ENCODE measurements at regions not wholly inside any gene's neighbourhood (a gene's known extent, or its start where the extent isn't known, plus 50 kb on each side); places are given as distances from the start of the nearest gene placed in this dataset.

DNA sequence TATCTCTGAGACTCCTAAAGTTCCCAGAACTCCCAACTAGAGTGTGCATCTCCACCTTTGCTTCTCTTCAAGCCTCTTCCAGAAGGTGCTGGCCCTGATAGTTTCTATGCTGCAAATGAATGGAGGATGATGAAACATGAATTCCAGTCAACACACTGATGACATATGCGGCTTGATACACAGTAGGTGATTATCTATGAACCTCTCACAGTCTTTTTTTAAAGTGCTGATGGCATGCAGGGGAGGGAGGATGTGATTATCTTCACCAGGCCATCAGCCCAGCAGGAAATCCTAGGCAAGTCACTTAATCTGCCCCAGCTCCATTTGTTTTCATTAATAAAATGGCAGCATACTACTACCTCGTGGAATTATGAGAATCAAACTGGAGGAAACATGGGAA lies 548.5 kb downstream of the SOX6 start:
- no peak for DNase-seq (ENCODE audit: low read depth)

GRCh38 chr11:15810082-15810481 lies 546.3 kb downstream of the SOX6 start:
- DNase-seq (ENCODE audit: low read depth): no peak

GRCh38 chr11:15810525-15810924 lies 545.8 kb downstream of the SOX6 start:
- DNase-seq (ENCODE audit: low read depth): no peak

- no peak for DNase-seq (ENCODE audit: low read depth)
These were observed 540.8 kb downstream of the SOX6 start for GRCh38 chr11:15815246-15816195.

GRCh38 chr11:15816260-15816871 lies 540.0 kb downstream of the SOX6 start:
- peak; percentile 24 for DNase-seq (ENCODE audit: low read depth)

DNA sequence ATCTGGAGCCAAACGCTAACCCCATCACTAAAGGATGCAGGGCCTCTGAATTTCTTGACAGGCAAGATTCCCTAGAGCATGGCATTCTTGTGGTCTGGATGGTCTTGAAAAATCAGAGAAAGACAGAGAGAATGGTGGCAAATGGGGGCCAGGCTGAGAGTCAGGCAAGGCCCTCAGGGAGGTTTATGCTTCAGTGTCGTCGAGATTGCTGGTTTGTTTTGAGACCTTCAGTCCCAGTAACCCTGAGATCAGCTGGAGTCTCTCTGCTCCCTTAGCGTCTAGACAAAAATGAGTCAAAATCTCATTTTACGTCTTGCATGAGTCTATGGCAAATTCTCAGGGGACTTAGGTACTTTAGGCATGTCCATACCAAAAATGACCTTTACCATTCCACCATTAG lies 539.3 kb downstream of the SOX6 start:
- DNase-seq (ENCODE audit: low read depth): no peak

- no peak for DNase-seq (ENCODE audit: low read depth)
These were observed 538.1 kb downstream of the SOX6 start for GRCh38 chr11:15818132-15818842.

- peak; percentile 27 for DNase-seq (ENCODE audit: low read depth)
These were observed 536.6 kb downstream of the SOX6 start for GRCh38 chr11:15819679-15820286.

GRCh38 chr11:15821451-15821850 lies 534.9 kb downstream of the SOX6 start:
- no peak for DNase-seq (ENCODE audit: low read depth)

GRCh38 chr11:15824060-15824459 lies 532.3 kb downstream of the SOX6 start:
- no peak for DNase-seq (ENCODE audit: low read depth)

- DNase-seq (ENCODE audit: low read depth): no peak
These were observed 530.2 kb downstream of the SOX6 start for GRCh38 chr11:15825976-15826650.

GRCh38 chr11:15826826-15827225 lies 529.5 kb downstream of the SOX6 start:
- DNase-seq (ENCODE audit: low read depth): no peak

DNA sequence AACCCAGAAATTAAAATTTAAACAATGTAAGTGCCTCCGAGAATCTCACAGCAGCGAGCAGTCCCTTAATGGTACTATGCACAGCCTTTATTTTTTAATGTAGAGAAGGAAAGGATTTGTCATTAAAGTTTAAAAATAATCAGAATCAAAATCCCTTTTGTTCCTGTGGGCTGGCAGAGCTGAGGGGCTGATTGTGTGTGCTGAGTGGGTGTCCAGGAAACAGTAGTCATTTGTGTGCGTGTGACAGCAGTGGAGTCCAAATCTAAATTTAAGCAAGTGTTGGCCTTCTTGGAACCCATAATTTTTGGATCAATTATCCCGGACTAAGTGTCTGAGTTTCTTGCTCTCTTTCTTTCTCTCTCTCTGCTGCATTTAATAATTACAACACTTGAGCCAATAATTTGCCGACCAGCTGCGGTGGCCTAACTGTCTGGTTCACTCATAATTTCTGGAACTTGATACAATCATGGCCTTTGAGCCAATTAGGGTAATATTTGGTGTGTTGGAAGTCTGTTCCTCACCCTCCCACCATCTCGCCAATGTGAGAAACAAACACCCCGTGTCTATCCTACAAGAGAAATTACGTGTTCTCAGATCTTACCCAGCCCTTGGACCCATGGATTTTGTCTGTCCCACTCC lies 528.0 kb downstream of the SOX6 start:
- no peak for DNase-seq (ENCODE audit: low read depth)

DNA sequence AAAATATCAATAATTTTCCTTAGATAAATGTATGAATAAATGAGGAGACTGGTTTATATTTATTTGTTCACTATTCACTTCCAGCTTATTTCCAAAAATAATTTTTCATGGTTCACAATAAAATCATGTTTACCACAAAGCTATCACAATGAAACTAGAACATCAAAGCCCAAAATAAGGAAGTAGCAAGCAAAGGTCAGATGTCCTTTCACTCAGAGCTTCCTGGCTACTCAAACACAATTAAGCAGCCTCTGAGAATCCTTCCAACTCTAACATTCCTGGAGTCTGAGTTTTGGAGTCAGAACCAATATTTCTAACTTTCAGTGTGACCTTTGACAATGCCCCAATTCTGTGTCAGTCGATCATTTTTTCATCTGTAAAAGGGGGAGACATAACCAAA lies 527.0 kb downstream of the SOX6 start:
- no peak for DNase-seq (ENCODE audit: low read depth)

DNA sequence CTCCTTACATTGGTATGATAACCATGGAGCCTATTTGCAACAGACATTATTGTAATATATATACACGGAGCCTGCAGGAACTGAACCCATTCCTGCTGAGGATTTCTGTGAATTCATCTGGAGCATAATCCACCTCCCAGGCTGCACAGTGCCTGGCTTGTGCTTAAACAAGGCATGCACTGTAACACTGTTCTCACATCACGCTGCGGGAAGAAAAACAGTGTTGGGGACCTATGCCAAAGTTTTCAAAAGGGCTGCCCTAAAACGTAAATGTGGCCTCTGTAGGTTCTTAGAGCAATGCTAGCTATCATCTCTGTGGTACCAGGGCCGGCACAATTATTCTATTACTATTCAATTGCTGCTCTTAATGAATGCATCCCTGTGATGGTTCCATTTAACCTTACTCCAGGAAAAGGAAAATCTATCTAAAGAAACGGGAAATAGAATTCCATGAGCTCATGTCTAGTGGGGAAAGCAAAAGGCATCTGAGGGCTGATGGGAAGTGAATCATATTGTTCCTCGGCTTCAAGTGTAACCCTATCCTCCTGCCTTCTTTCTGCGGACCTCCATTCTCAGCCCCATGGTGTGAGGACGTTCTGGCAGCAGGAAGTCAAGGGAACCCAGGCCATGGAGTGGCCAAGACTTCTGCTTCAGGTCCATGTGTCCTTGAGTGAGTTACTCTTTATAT lies 525.5 kb downstream of the SOX6 start:
- DNase-seq (ENCODE audit: low read depth): no peak

GRCh38 chr11:15835788-15836411 lies 520.4 kb downstream of the SOX6 start:
- no peak for DNase-seq (ENCODE audit: low read depth)

- no peak for DNase-seq (ENCODE audit: low read depth)
These were observed 519.6 kb downstream of the SOX6 start for GRCh38 chr11:15836795-15837194.

DNA sequence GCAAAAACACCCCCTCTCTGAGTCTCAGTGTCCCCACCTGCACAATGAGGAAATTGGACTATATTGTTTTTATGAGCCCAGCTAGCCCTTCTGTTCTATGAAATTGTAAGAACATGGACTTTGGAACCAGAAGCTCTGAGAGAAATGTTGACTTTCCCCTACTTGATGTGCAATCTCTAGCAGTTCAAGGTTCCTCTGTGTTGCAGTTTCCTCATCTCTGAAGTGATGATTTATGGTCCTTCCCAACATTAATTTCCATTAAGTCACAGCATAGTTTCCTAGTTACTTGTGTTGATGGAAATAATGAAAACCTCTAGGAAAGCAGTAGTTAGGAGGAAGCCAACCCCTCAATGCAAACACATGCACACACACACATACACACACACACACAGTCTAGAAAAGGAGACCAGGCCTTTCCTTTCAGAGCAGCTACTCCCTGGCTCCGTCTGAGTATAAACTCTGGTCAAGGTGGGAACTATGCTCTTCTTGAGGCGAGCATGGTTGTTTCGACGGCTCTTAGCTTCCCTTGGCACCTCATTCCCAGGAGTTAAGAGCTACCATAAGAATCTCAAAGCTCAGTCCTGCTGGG lies 518.4 kb downstream of the SOX6 start:
- DNase-seq (ENCODE audit: low read depth): no peak

GRCh38 chr11:15839061-15839460 lies 517.3 kb downstream of the SOX6 start:
- no peak for DNase-seq (ENCODE audit: low read depth)

- no peak for DNase-seq (ENCODE audit: low read depth)
These were observed 515.4 kb downstream of the SOX6 start for GRCh38 chr11:15840966-15841365.
